K562 (cell line): ENCODE measurements at regions not wholly inside any gene's neighbourhood (a gene's known extent, or its start where the extent isn't known, plus 50 kb on each side); places are given as distances from the start of the nearest gene placed in this dataset.
A peak's percentile ranks its signal among the peaks of the same experiment; 100 is the strongest.

Source experiments
- DIDO1 ChIP-seq: fragments of 450-650 bp; IDR thresholded peaks from 2 replicates; pipeline ENCODE4 v1.6.1; 2016; ENCODE audit warnings: low read depth, missing biosample characterization, missing genetic modification characterization
- GABPA ChIP-seq: fragments of 200-800 bp; sonication (Bioruptor generic); conservative IDR thresholded peaks from 2 replicates; pipeline ENCODE4 v1.6.1; 2016; ENCODE audit warnings: low read depth, missing genetic modification characterization, missing compliant biosample characterization
- TAF7 ChIP-seq: fragments of 450-650 bp; IDR thresholded peaks from 2 replicates; pipeline ENCODE4 v1.6.1; 2016; ENCODE audit warnings: missing genetic modification characterization, missing compliant biosample characterization
- TBP ChIP-seq: optimal IDR thresholded peaks from 2 replicates; pipeline ENCODE3; 2011; ENCODE audit warnings: low read depth, low read length, improper control_type of control experiment
- TEAD1 ChIP-seq, 2 experiments: fragments of 450-650 bp in 1 of 2; sonication (generic) in 1 of 2; formaldehyde crosslinking; IDR thresholded peaks; 2 replicates each; pipeline versions ENCODE4 v1.4.0 to v1.8.0; 2020 to 2022; ENCODE audit warnings: mild to moderate bottlenecking in 2 of 2, missing genetic modification reagents in 1 of 2
- TRIM24 ChIP-seq, 2 experiments: fragments of 450-650 bp; IDR thresholded peaks; 2 replicates each; pipeline ENCODE4 v1.6.1; 2016
- TF ChIP-seq, protein P1 (sequence below): fragments of 200-800 bp; sonication (Bioruptor generic); IDR thresholded peaks from 2 replicates; pipeline ENCODE4 v1.6.1; 2017; ENCODE audit warnings: missing genetic modification characterization, missing compliant biosample characterization
- TF ChIP-seq, protein P2 (sequence below): fragments of 450-650 bp; IDR thresholded peaks from 2 replicates; pipeline ENCODE4 v1.6.1; 2014; ENCODE audit warnings: low read depth, mild to moderate bottlenecking, moderate library complexity, borderline replicate concordance
- TF ChIP-seq, protein P3 (sequence below): IDR thresholded peaks from 2 replicates; pipeline ENCODE4 v1.6.1; 2011; ENCODE audit not compliant: insufficient read length; ENCODE audit errors: extremely low read depth
- TF ChIP-seq, protein P4 (sequence below), 3 experiments: IDR thresholded peaks in 2 of 3; conservative IDR thresholded peaks in 1 of 3; 2 replicates each; pipeline ENCODE4 v1.5.1; 2011 to 2012; ENCODE audit warnings: low read length in 3 of 3, mild to moderate bottlenecking in 3 of 3, control low read depth in 2 of 3, improper control_type of control experiment in 1 of 3, inconsistent platforms in 1 of 3, low read depth in 1 of 3, mixed read lengths in 1 of 3, moderate library complexity in 1 of 3; ENCODE audit not compliant: insufficient read depth in 2 of 3
- TF ChIP-seq, protein P5 (sequence below): sonication (generic); formaldehyde crosslinking; IDR thresholded peaks from 2 replicates; pipeline ENCODE4 v1.8.1; 2023; ENCODE audit warnings: mild to moderate bottlenecking, missing genetic modification reagents

DNA sequence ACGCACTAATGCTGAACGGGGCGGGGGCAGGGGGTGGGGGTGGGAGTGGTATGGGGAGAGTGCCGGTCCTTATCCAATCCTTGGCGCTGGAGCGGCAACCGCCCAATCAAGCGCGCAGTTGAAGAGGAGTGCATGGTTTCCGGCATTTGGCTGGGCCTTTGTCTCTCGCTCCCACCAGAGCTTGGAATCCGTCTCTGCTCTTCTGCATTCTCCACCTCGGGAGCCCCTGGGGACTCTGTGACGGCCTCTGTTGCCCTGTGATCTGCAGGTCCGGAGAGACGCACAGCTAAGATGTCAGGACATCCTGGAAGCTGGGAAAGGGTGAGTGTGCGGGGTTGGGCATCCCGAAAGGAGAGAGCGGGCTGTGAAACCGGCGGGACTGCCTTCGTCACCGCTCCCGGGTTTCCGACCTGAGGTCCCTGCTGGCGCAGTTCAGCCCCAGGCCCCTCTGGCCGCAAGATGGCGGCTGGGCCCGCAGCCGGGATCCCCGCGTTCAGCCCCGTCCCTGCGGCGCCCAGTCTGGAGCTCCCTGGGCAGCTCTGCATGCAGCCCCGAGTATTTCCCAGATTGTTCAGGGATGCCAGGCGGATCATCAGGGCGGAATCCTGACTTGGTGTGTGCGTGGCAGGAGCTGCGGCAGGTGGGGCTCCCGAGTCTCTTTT lies 53.6 kb upstream of the ZNF254 start (continued):
- TF ChIP-seq, protein P1, sequence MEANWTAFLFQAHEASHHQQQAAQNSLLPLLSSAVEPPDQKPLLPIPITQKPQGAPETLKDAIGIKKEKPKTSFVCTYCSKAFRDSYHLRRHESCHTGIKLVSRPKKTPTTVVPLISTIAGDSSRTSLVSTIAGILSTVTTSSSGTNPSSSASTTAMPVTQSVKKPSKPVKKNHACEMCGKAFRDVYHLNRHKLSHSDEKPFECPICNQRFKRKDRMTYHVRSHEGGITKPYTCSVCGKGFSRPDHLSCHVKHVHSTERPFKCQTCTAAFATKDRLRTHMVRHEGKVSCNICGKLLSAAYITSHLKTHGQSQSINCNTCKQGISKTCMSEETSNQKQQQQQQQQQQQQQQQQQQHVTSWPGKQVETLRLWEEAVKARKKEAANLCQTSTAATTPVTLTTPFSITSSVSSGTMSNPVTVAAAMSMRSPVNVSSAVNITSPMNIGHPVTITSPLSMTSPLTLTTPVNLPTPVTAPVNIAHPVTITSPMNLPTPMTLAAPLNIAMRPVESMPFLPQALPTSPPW: peak; percentile 95
- TF ChIP-seq, protein P2, sequence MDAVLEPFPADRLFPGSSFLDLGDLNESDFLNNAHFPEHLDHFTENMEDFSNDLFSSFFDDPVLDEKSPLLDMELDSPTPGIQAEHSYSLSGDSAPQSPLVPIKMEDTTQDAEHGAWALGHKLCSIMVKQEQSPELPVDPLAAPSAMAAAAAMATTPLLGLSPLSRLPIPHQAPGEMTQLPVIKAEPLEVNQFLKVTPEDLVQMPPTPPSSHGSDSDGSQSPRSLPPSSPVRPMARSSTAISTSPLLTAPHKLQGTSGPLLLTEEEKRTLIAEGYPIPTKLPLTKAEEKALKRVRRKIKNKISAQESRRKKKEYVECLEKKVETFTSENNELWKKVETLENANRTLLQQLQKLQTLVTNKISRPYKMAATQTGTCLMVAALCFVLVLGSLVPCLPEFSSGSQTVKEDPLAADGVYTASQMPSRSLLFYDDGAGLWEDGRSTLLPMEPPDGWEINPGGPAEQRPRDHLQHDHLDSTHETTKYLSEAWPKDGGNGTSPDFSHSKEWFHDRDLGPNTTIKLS: peak; percentile 44; the same call in 1 of the 2 replicates
- TF ChIP-seq DIDO1 (tag) (no peak), TRIM24 (IDR thresholded peaks at IDR 0.05) (no peak), TAF7 (tag) (peak; percentile 42; the same call in 1 of the 2 replicates), TBP (peak; percentile 78), TEAD1 (CRISPR knock-in tag; IDR thresholded peaks at IDR 0.05) (peak in 1 of 2 experiments; percentile 4; a peak in 1 of 4 replicates), GABPA (tag) (peak; percentile 37)
- TF ChIP-seq, protein P3, sequence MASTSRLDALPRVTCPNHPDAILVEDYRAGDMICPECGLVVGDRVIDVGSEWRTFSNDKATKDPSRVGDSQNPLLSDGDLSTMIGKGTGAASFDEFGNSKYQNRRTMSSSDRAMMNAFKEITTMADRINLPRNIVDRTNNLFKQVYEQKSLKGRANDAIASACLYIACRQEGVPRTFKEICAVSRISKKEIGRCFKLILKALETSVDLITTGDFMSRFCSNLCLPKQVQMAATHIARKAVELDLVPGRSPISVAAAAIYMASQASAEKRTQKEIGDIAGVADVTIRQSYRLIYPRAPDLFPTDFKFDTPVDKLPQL: peak; percentile 48
- TF ChIP-seq, protein P4, sequence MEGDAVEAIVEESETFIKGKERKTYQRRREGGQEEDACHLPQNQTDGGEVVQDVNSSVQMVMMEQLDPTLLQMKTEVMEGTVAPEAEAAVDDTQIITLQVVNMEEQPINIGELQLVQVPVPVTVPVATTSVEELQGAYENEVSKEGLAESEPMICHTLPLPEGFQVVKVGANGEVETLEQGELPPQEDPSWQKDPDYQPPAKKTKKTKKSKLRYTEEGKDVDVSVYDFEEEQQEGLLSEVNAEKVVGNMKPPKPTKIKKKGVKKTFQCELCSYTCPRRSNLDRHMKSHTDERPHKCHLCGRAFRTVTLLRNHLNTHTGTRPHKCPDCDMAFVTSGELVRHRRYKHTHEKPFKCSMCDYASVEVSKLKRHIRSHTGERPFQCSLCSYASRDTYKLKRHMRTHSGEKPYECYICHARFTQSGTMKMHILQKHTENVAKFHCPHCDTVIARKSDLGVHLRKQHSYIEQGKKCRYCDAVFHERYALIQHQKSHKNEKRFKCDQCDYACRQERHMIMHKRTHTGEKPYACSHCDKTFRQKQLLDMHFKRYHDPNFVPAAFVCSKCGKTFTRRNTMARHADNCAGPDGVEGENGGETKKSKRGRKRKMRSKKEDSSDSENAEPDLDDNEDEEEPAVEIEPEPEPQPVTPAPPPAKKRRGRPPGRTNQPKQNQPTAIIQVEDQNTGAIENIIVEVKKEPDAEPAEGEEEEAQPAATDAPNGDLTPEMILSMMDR (IDR thresholded peaks at IDR 0.05 in 2 of 3, conservative IDR thresholded peaks at IDR 0.05 in 1 of 3; ENCODE audit: insufficient read depth in 2 of 3, low read depth in 1 of 3, low read length in 3 of 3): peak in 1 of 3 experiments; percentile 12; a peak in 1 of 6 replicates
- TF ChIP-seq, protein P5, sequence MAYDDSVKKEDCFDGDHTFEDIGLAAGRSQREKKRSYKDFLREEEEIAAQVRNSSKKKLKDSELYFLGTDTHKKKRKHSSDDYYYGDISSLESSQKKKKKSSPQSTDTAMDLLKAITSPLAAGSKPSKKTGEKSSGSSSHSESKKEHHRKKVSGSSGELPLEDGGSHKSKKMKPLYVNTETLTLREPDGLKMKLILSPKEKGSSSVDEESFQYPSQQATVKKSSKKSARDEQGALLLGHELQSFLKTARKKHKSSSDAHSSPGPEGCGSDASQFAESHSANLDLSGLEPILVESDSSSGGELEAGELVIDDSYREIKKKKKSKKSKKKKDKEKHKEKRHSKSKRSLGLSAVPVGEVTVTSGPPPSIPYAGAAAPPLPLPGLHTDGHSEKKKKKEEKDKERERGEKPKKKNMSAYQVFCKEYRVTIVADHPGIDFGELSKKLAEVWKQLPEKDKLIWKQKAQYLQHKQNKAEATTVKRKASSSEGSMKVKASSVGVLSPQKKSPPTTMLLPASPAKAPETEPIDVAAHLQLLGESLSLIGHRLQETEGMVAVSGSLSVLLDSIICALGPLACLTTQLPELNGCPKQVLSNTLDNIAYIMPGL (CRISPR knock-in tag): no peak
